Gastrocnemius medialis (tissue), 4 donors: ENCODE measurements at regions not wholly inside any gene's neighbourhood (a gene's known extent, or its start where the extent isn't known, plus 50 kb on each side); places are given as distances from the start of the nearest gene placed in this dataset.

Experiments
- ATAC-seq, 2 donors: fragments of 150-250 bp; one replicate each; pipeline ENCODE4 v1.9.1; 2016
- DNase-seq, 2 donors: peaks; one replicate each; pipeline ENCODE4 v3.0.0-alpha.2; 2019
- H3K27ac ChIP-seq, 4 donors: fragments of 200-600 bp; sonication (generic); 1 replicate in 1 of 4; 2 replicates in 3 of 4; pipeline ENCODE4 v1.5.1; 2016 to 2018; ENCODE audit warnings: mild to moderate bottlenecking in 2 of 4, moderate library complexity in 1 of 4
- H3K27me3 ChIP-seq, 3 donors: fragments of 200-600 bp; sonication (generic) in 2 of 3; 1 replicate in 1 of 3; 2 replicates in 2 of 3; pipeline versions ENCODE4 v1.5.1 to v1.6.0; 2016 to 2019; ENCODE audit warnings: mild to moderate bottlenecking in 1 of 3, moderate library complexity in 1 of 3
- H3K36me3 ChIP-seq, 2 donors: fragments of 200-600 bp; sonication (generic) in 1 of 2; one replicate each; pipeline ENCODE4 v1.5.1; 2017 to 2018
- H3K4me1 ChIP-seq, 2 donors: fragments of 200-600 bp; sonication (generic) in 1 of 2; one replicate each; pipeline ENCODE4 v1.5.1; 2016 to 2017; ENCODE audit warnings: mild to moderate bottlenecking in 2 of 2
- H3K4me3 ChIP-seq, 4 donors: fragments of 200-600 bp; sonication (generic) in 3 of 4; 1 replicate in 1 of 4; 2 replicates in 3 of 4; pipeline ENCODE4 v1.5.1; 2016 to 2019; ENCODE audit warnings: mild to moderate bottlenecking in 2 of 4
- H3K9me3 ChIP-seq, 3 donors: fragments of 200-600 bp; sonication (generic) in 2 of 3; 1 replicate in 1 of 3; 2 replicates in 2 of 3; pipeline ENCODE4 v1.5.1; 2016 to 2019
- CTCF ChIP-seq, 5 experiments: fragments of 450-650 bp in 3 of 5; fragments of 200-600 bp in 2 of 5; sonication (generic) in 2 of 5; IDR thresholded peaks in 4 of 5; conservative IDR thresholded peaks in 1 of 5; 1 replicate in 4 of 5; 2 replicates in 1 of 5; pipeline ENCODE4 v1.5.1; 2016 to 2019; ENCODE audit warnings: antibody characterized with exemption in 5 of 5, mild to moderate bottlenecking in 3 of 5, moderate library complexity in 3 of 5
- POLR2A ChIP-seq, 2 donors: fragments of 450-650 bp; IDR thresholded peaks; one replicate each; pipeline ENCODE4 v1.6.1; 2017; ENCODE audit warnings: antibody characterized with exemption in 2 of 2, mild to moderate bottlenecking in 2 of 2, moderate library complexity in 2 of 2
- in situ Hi-C, 4 donors: fragments of 200-750 bp; cut with MboI; loops; one replicate each; pipeline versions ENCODE4 v1.15.0 to v1.8.0; 2017; ENCODE audit warnings: low sequenced_read_pairs in 4 of 4
- intact Hi-C: fragments of 100-400 bp; cut with DNase I; formaldehyde crosslinking; loops from one replicate; pipeline ENCODE4 v1.15.1; 2023; ENCODE audit warnings: low total_unique reads

GRCh38 chr13:38191016-38191415 is 158.6 kb upstream of the UFM1 start:
- Histone ChIP-seq H3K4me3 (no peak overlapping the region), H3K4me1 (no peaks in the 10 kb centered on the region), H3K27ac (no peak overlapping the region), H3K9me3 (no peaks in the 10 kb centered on the region), H3K27me3 (no peaks in the 10 kb centered on the region), H3K36me3 (no peaks in the 10 kb centered on the region)
- DNase-seq (no peak), ATAC-seq (no peak)
- in situ Hi-C loops = no loop called here
- TF ChIP-seq CTCF (IDR thresholded peaks at IDR 0.05 in 4 of 5, conservative IDR thresholded peaks at IDR 0.05 in 1 of 5) (no peak), POLR2A (IDR thresholded peaks at IDR 0.05) (no peak)
- intact Hi-C loops = no loop called here

- peak overlapping the region in 1 of 4 donors; percentile 18 for H3K4me3 ChIP-seq
Measured at GRCh38 chr13:38180670-38181069, 169.0 kb upstream of the UFM1 start.

GRCh38 chr13:38180126-38180525 is 169.5 kb upstream of the UFM1 start:
- H3K9me3 ChIP-seq = no peaks in the 10 kb centered on the region
- in situ Hi-C loops = no loop called here
- intact Hi-C loops = no loop called here
- no peaks in the 10 kb centered on the region for H3K36me3 ChIP-seq
- peak overlapping the region in 1 of 4 donors; percentile 18 for H3K4me3 ChIP-seq
- ATAC-seq (no peak), DNase-seq (no peak)
- no peak overlapping the region for H3K27ac ChIP-seq
- TF ChIP-seq CTCF (IDR thresholded peaks at IDR 0.05 in 4 of 5, conservative IDR thresholded peaks at IDR 0.05 in 1 of 5) = no peak
- no peak for TF ChIP-seq POLR2A (IDR thresholded peaks at IDR 0.05)
- H3K27me3 ChIP-seq = no peaks in the 10 kb centered on the region
- no peaks in the 10 kb centered on the region for H3K4me1 ChIP-seq

More at GRCh38 chr13:38180670-38181069, 169.0 kb upstream of the UFM1 start:
- Histone ChIP-seq H3K27me3 (no peaks in the 10 kb centered on the region), H3K36me3 (no peaks in the 10 kb centered on the region), H3K9me3 (no peaks in the 10 kb centered on the region), H3K4me1 (no peaks in the 10 kb centered on the region), H3K27ac (no peak overlapping the region)
- ATAC-seq (no peak), DNase-seq (no peak)
- intact Hi-C loops (no loop called here), in situ Hi-C loops (no loop called here)
- TF ChIP-seq CTCF (IDR thresholded peaks at IDR 0.05 in 4 of 5, conservative IDR thresholded peaks at IDR 0.05 in 1 of 5) (no peak), POLR2A (IDR thresholded peaks at IDR 0.05) (no peak)

- intact Hi-C loops = no loop called here
- no peak overlapping the region for H3K27ac ChIP-seq
- in situ Hi-C loops = no loop called here
- ATAC-seq (no peak), DNase-seq (no peak)
- H3K27me3 ChIP-seq = no peaks in the 10 kb centered on the region
- H3K4me1 ChIP-seq = no peaks in the 10 kb centered on the region
- no peak overlapping the region for H3K4me3 ChIP-seq
- no peak for TF ChIP-seq CTCF (IDR thresholded peaks at IDR 0.05 in 4 of 5, conservative IDR thresholded peaks at IDR 0.05 in 1 of 5)
- no peak for TF ChIP-seq POLR2A (IDR thresholded peaks at IDR 0.05)
- H3K36me3 ChIP-seq = no peaks in the 10 kb centered on the region
- H3K9me3 ChIP-seq = no peaks in the 10 kb centered on the region
Measured at GRCh38 chr13:38176664-38177063, 173.0 kb upstream of the UFM1 start.

- Histone ChIP-seq H3K4me1 (no peaks in the 10 kb centered on the region), H3K27me3 (no peaks in the 10 kb centered on the region), H3K4me3 (no peak overlapping the region), H3K9me3 (no peaks in the 10 kb centered on the region), H3K36me3 (no peaks in the 10 kb centered on the region), H3K27ac (no peak overlapping the region)
- intact Hi-C loops (no loop called here), in situ Hi-C loops (no loop called here)
- DNase-seq (no peak), ATAC-seq (no peak)
- no peak for TF ChIP-seq CTCF (IDR thresholded peaks at IDR 0.05 in 4 of 5, conservative IDR thresholded peaks at IDR 0.05 in 1 of 5)
- TF ChIP-seq POLR2A (IDR thresholded peaks at IDR 0.05) = no peak
Measured at GRCh38 chr13:38173403-38173802, 176.2 kb upstream of the UFM1 start.
